HAP-1 (cell line): ENCODE measurements at regions not wholly inside any gene's neighbourhood (a gene's known extent, or its start where the extent isn't known, plus 50 kb on each side); places are given as distances from the start of the nearest gene placed in this dataset.
A peak's percentile ranks its signal among the peaks of the same experiment; 100 is the strongest.

Source experiments
- DNase-seq, 2 experiments: peaks; one replicate each; pipeline ENCODE4 v3.0.0-alpha.2; 2016 to 2020; ENCODE audit warnings: low spot score in 2 of 2
- H3K27me3 ChIP-seq: fragments of 250-450 bp; sonication (Bioruptor Pico); 2 replicates; pipeline ENCODE4 v1.5.1; 2020; ENCODE audit warnings: low read depth, mild to moderate bottlenecking, moderate library complexity
- H3K36me3 ChIP-seq: fragments of 250-450 bp; sonication (Bioruptor Pico); replicated peaks from 2 replicates; pipeline ENCODE4 v1.5.1; 2020; ENCODE audit warnings: mild to moderate bottlenecking
- H3K4me1 ChIP-seq: fragments of 250-450 bp; sonication (Bioruptor Pico); 2 replicates; pipeline ENCODE4 v1.5.1; 2020; ENCODE audit warnings: mild to moderate bottlenecking
- H3K4me3 ChIP-seq: fragments of 250-450 bp; sonication (Bioruptor Pico); 2 replicates; pipeline ENCODE4 v1.5.1; 2020; ENCODE audit warnings: mild to moderate bottlenecking, moderate library complexity
- H3K9me3 ChIP-seq: fragments of 250-450 bp; sonication (Bioruptor Pico); 2 replicates; pipeline ENCODE4 v1.5.1; 2020; ENCODE audit warnings: mild to moderate bottlenecking, moderate library complexity
- in situ Hi-C: fragments of 300-500 bp; cut with MboI; formaldehyde crosslinking; loops from 3 replicates; pipeline ENCODE4 v1.14.3; 2020; ENCODE audit warnings: low sequenced_read_pairs, inconsistent platforms, mixed read lengths

DNA sequence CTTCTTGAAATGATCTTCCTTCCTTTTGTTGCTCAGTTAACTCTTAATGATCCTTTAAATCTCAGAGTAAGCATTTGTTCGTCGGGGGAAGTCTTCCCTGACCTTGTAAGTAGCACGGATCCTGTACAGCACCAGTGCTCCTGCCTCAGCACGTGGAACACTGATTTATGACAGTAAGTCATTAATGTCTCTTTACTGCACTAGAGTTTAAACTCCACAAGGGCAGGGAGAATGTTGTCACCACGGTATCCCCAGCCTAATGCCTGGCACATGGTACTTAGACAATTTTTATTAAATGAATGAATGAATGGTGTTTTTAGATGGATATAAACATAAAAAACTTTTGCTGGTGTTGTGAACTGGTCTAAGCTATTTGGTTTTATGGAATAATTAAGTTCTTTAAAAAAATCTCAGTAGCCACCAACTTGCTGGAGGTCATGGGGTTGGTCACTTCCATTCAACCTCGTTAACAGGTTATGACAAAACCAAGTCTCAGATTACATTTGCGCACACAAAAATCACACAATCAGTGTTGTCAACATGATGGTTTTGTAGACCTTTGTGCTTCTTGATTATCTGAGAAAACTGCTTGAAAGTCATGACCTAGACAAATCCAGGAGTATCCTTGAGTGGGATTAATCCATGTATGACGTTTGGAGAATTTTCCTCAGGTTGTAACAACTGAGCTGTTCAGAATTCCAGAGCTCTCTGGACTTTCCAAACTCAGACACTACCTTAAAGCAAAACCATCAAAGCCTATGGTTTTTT is 326.9 kb downstream of the DUSP10 start:
- H3K36me3 ChIP-seq, result no peaks in the 10 kb centered on the region
- no peaks in the 10 kb centered on the region for H3K9me3 ChIP-seq
- no peak for DNase-seq
- H3K4me1 ChIP-seq, result no peaks in the 10 kb centered on the region
- no peak overlapping the region for H3K4me3 ChIP-seq
- in situ Hi-C loops, result no loop called here
- no peaks in the 10 kb centered on the region for H3K27me3 ChIP-seq

DNA sequence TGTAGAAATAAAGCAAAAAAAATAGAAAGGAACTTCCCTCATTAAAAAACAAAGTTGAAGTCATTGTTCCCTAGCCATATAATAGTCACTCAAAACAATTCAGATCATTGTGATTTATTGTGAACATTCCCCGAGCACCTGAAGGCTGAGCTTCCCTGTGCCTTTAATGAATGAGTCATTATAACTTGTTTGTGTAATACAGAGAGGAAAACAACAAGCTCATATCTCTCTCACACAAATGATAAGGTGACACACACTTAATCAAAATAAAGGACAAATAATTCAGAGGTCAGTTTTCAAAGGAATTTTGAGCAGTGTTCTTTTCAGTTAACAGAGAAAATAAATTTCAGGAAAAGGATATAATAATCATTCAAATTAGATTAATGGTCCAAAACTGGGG is 326.2 kb downstream of the DUSP10 start:
- H3K9me3 ChIP-seq, result no peaks in the 10 kb centered on the region
- no peaks in the 10 kb centered on the region for H3K36me3 ChIP-seq
- DNase-seq, result no peak
- H3K4me1 ChIP-seq, result no peaks in the 10 kb centered on the region
- H3K27me3 ChIP-seq, result no peaks in the 10 kb centered on the region
- no peak overlapping the region for H3K4me3 ChIP-seq
- in situ Hi-C loops, result no loop called here

DNA sequence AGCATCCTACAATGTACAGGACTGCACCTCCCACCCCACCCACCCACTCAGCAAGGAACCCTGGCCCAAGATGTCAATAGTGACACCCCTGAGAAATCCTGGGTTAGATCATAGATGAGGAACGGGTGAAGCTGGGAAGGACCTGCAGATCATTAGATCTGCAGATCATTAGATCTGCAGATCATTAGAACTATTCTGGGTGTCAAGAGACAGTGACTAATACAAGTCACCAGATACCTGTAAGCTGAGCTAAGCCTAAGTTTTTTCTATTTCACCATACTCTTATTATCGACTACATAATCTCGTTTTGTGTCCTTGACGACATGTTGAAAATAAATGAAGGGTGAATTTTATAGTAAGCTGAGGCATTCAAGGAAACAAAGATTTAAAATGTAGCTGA is 325.7 kb downstream of the DUSP10 start:
- no peak overlapping the region for H3K4me3 ChIP-seq
- no peak for DNase-seq
- in situ Hi-C loops, result no loop called here
- H3K27me3 ChIP-seq, result no peaks in the 10 kb centered on the region
- H3K9me3 ChIP-seq, result no peaks in the 10 kb centered on the region
- H3K36me3 ChIP-seq, result no peaks in the 10 kb centered on the region
- no peaks in the 10 kb centered on the region for H3K4me1 ChIP-seq

DNA sequence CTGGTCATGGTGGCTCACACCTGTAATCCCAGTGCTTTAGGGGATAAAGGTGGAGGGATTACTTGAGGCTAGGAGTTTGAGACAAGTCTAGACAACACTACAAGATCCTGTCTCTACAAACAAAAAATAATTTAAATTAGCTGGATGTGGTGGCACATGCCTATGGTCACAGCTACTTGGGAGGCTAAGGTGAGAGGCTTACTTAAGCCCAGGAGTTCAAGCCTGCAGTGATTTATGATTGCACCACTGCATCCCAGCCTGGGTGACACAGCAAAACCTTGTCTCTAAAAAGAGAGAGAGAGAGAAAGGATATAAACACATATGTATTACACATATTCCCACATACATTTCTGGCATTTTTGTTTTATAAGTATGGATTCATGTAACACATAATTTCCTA is 325.2 kb downstream of the DUSP10 start:
- no peaks in the 10 kb centered on the region for H3K27me3 ChIP-seq
- H3K4me1 ChIP-seq, result no peaks in the 10 kb centered on the region
- in situ Hi-C loops, result no loop called here
- H3K36me3 ChIP-seq, result no peaks in the 10 kb centered on the region
- no peak overlapping the region for H3K4me3 ChIP-seq
- DNase-seq, result no peak
- no peaks in the 10 kb centered on the region for H3K9me3 ChIP-seq

DNA sequence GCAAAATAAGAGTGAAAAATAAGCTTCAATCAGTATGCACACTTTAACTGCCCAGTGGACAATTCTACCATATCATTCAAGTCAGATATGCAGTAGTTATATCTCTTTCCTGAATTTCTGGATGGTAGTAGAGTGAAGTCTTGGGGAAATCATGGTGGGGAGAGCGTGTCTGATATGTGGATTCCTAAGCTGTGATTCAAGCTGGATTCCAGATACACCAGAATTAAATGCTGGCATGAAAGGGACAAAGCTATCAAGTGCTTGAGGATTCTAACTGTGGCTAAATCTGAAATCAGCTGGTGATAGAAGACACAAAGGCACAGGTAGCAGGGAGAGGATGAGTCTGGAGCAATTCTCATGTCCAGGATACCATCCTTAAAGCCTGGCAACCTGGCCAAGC is 323.5 kb downstream of the DUSP10 start:
- in situ Hi-C loops, result no loop called here
- Histone ChIP-seq H3K27me3 (no peaks in the 10 kb centered on the region), H3K36me3 (no peaks in the 10 kb centered on the region), H3K9me3 (no peaks in the 10 kb centered on the region), H3K4me3 (no peak overlapping the region), H3K4me1 (no peaks in the 10 kb centered on the region)
- no peak for DNase-seq

DNA sequence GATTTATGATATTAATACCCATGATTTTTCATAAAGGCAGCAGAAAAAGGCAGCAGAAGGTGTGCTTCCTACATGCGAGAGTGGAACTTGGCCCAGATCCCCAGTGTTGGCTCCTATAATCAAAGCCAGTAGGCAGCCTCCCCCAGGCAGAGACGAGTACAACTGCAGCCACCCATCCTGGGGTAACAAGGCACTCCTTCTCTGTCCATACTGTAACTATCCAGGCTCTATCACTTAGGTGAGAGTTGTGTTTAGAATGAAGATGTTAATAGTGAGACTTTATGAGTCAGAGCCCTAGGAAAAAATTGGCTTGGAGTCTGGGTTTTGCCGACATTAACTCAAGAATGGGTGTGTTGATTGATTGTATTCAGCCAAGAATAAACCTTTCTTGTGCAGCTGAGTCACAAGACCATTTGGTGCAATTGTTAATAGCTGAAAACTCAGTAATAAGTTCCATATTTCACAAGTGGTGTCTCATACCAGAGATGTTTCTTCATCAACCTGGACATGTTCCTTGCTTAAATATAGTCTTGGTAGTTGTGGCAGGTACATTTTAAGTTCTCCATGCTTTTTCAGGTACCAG is 322.3 kb downstream of the DUSP10 start:
- H3K27me3 ChIP-seq, result no peaks in the 10 kb centered on the region
- in situ Hi-C loops, result no loop called here
- H3K9me3 ChIP-seq, result no peaks in the 10 kb centered on the region
- no peaks in the 10 kb centered on the region for H3K4me1 ChIP-seq
- H3K36me3 ChIP-seq, result no peaks in the 10 kb centered on the region
- DNase-seq, result no peak
- H3K4me3 ChIP-seq, result no peak overlapping the region

DNA sequence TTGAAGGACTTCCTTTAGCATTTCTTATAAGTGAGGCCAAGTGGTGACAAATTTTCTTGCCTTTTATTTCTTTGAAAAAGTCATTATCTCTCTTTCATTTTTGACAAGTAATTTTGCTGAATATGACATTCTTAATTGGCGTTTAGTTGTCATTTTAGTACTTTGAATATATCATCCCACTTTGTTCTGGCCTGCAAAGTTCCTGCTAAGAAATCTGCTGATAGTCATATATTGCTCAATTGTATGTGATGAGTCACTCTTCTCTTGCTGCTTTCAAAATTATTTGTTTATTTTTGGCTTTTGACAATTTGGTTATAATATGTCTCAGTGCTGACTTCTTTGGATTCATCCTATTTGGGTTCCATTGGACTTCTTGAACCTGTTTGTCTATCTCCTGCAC is 312.6 kb downstream of the DUSP10 start:
- Histone ChIP-seq H3K4me3 (no peak overlapping the region), H3K4me1 (no peaks in the 10 kb centered on the region), H3K9me3 (no peaks in the 10 kb centered on the region), H3K27me3 (no peaks in the 10 kb centered on the region), H3K36me3 (no peaks in the 10 kb centered on the region)
- no peak for DNase-seq
- in situ Hi-C loops, result no loop called here

DNA sequence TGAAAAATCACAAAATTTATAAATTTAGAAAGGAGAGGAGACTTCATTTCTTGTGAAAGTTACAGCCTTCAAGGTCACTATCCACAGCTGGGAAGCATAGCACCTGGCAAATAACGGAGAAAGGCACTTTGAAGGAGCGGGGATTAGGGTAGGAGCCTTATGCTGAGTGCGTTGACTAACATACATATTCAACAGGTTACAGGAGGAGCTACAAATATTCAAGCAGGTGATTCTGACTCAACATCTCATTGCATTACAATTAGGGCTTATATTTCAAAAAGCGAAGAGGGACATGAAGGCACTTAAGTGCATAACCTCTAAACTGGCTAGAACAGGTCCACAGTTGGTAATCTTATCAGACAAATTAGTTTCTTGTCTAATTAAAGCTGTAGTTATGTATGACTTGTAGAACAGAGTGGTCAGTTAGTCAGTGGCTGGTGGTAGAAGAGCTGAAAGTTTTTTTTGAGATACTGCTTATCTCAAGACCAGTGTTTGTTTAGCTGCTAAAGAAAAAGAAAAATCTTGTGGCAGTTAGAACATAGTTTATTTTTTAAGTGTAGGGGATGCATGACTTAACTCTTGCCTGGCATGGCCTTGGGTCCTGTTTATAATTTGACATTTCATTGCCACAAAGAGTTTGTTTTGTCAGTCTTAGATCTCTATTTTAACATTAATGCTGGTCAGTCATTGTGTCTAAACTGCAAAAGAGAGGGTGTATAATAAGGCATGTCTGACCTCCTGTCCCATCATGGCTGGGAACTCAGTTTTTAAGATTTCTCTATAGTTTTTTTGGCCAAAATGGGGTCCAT is 311.5 kb downstream of the DUSP10 start:
- no peak for DNase-seq
- no peaks in the 10 kb centered on the region for H3K27me3 ChIP-seq
- no peaks in the 10 kb centered on the region for H3K36me3 ChIP-seq
- H3K4me3 ChIP-seq, result no peak overlapping the region
- in situ Hi-C loops, result no loop called here
- H3K4me1 ChIP-seq, result no peaks in the 10 kb centered on the region
- no peaks in the 10 kb centered on the region for H3K9me3 ChIP-seq

DNA sequence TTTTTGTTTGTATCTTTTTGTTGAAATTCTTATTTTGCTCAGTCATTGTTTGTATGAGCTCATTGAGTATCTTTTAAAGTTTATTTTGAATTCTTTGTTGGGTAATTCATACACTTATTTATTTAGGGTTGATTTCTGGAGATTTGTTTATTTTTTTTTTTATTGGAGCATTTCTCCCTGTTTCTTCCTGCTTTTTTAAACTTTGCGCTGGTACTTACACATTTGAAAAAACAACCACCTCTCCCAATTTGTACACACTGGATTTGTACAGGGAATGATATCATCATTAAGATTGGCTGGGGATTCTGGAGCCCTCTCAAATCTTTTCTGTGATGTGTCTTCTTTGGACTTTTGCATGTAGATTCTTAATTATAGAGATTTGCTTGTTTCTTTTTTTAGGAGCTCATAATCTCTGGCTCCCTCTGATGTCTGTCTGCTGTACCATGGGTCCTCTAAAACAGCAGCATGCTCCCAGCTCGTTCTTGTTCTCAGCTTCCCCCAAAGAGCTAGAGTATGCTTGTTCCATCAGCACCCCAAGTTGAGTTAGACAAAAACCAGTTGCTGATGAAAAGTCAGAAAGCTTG is 310.7 kb downstream of the DUSP10 start:
- Histone ChIP-seq H3K27me3 (no peaks in the 10 kb centered on the region), H3K4me3 (no peak overlapping the region), H3K36me3 (no peaks in the 10 kb centered on the region), H3K4me1 (no peaks in the 10 kb centered on the region), H3K9me3 (no peaks in the 10 kb centered on the region)
- no peak for DNase-seq
- in situ Hi-C loops, result no loop called here

DNA sequence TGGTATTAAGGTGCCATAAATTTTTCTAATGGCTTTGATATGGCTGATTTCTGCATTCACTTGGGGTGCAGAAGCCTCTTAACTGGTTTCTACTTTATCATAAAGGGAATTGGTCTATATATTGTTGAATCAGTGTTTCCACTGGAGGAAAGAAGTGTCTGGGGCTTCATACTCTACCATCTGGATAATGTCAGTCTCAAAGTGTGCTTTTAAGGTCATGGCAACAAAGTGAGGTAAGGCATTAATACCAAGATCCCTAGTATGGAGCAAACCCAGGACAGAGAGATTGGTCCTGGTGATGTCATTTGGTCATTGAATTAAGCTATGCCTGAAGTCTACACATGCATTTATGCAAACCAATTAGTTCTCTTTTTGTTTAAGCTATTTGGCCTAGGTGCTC is 309.9 kb downstream of the DUSP10 start:
- Histone ChIP-seq H3K36me3 (no peaks in the 10 kb centered on the region), H3K4me3 (no peak overlapping the region), H3K9me3 (no peaks in the 10 kb centered on the region), H3K27me3 (no peaks in the 10 kb centered on the region), H3K4me1 (no peaks in the 10 kb centered on the region)
- DNase-seq, result no peak
- in situ Hi-C loops, result no loop called here

DNA sequence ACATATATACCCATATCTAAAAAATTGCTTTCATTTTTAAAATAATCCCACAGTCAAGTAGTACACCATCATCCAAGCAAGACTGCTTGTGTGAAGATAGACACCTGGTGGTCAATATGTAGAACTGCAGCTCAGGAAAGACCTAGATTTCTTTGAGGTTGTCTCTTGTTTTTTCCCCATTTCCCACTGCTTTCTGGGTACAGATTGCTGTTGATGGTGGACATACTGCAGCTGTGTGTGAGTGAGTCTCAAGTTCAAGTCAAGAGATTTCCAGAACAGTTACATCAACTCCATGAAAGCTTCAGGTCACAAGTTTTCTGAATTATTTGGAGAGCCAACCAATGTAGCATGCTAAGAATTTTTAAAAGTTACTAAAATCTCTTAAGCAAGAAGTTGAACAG is 306.4 kb downstream of the DUSP10 start:
- DNase-seq, result peak in 1 of 2 experiments; percentile 57
- no peak overlapping the region for H3K4me3 ChIP-seq
- H3K4me1 ChIP-seq, result no peaks in the 10 kb centered on the region
- in situ Hi-C loops, result no loop called here
- no peaks in the 10 kb centered on the region for H3K27me3 ChIP-seq
- no peaks in the 10 kb centered on the region for H3K9me3 ChIP-seq
- no peaks in the 10 kb centered on the region for H3K36me3 ChIP-seq

DNA sequence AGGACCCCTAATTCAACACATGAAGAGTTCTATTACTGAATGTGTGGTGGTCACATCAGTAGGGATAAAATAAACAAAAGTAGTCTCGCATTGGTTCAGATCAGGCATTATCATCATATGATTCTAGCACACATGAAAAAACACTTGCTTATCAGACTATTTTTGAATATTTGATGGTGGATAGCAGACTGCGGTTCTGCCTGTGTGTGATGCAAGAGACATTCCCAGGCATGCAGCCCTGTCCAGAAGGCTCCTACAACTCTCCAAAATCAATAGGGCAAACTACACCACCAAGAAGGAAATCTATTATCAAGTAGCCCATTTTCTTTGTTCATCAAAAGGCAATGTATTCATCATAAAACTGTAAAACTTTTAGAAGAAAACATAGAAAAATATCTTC is 304.7 kb downstream of the DUSP10 start:
- H3K9me3 ChIP-seq, result no peaks in the 10 kb centered on the region
- no peak overlapping the region for H3K4me3 ChIP-seq
- in situ Hi-C loops, result no loop called here
- H3K27me3 ChIP-seq, result no peaks in the 10 kb centered on the region
- no peaks in the 10 kb centered on the region for H3K4me1 ChIP-seq
- H3K36me3 ChIP-seq, result no peaks in the 10 kb centered on the region
- DNase-seq, result no peak

DNA sequence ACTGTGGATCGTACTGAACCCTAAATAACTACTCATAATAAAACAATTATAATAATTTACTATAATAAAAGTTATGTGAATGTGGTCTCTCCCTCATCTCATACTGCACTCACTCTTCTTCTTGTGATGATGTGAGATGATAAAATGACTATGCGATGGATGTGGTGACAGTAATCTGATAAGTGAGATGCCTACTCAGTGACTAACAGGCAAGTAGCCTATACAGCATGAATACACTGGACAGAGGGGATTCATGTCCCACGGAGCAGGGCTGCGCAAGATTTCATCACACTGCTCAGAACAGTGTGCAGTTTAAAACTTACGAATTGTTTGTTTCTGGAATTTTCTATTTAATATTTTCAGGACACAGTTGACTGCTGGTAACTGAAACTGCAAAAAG is 304.0 kb downstream of the DUSP10 start:
- no peaks in the 10 kb centered on the region for H3K4me1 ChIP-seq
- no peak overlapping the region for H3K4me3 ChIP-seq
- DNase-seq, result no peak
- H3K27me3 ChIP-seq, result no peaks in the 10 kb centered on the region
- H3K9me3 ChIP-seq, result no peaks in the 10 kb centered on the region
- no peaks in the 10 kb centered on the region for H3K36me3 ChIP-seq
- in situ Hi-C loops, result no loop called here
